GM10266 (cell line): ENCODE measurements at regions not wholly inside any gene's neighbourhood (a gene's known extent, or its start where the extent isn't known, plus 50 kb on each side); places are given as distances from the start of the nearest gene placed in this dataset.

Experiments
- DNase-seq: peaks from one replicate; pipeline ENCODE4 v3.0.0; 2012; ENCODE audit errors: extremely low spot score
- TF ChIP-seq, protein P1 (sequence below): IDR thresholded peaks from 2 replicates; pipeline ENCODE4 v1.5.1; 2012; ENCODE audit warnings: mild to moderate bottlenecking, low read depth; ENCODE audit not compliant: control insufficient read depth, insufficient read depth; ENCODE audit errors: missing control alignments

DNA sequence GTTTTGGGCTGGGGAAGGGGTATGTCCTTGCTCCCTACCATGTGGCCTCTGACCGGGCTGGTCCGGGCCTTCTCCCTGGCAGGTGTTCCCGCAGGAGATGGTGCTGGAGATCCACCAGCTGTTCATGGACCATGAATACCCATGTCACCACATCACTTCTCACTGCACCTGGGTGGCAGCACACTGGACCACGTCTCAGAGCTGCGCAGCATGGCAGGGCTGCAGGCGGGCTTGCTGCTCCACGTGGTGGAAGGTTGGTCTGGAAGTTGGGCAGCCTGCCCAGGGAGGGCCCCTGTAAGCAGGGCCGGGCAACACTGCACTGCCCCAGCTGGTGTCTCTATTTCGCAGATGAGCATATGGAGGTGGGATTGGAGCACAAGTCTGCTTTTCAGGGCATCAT lies 169.5 kb upstream of the ZNF267 start:
- TF ChIP-seq, protein P1, sequence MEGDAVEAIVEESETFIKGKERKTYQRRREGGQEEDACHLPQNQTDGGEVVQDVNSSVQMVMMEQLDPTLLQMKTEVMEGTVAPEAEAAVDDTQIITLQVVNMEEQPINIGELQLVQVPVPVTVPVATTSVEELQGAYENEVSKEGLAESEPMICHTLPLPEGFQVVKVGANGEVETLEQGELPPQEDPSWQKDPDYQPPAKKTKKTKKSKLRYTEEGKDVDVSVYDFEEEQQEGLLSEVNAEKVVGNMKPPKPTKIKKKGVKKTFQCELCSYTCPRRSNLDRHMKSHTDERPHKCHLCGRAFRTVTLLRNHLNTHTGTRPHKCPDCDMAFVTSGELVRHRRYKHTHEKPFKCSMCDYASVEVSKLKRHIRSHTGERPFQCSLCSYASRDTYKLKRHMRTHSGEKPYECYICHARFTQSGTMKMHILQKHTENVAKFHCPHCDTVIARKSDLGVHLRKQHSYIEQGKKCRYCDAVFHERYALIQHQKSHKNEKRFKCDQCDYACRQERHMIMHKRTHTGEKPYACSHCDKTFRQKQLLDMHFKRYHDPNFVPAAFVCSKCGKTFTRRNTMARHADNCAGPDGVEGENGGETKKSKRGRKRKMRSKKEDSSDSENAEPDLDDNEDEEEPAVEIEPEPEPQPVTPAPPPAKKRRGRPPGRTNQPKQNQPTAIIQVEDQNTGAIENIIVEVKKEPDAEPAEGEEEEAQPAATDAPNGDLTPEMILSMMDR = no peak
- DNase-seq = no peak

DNA sequence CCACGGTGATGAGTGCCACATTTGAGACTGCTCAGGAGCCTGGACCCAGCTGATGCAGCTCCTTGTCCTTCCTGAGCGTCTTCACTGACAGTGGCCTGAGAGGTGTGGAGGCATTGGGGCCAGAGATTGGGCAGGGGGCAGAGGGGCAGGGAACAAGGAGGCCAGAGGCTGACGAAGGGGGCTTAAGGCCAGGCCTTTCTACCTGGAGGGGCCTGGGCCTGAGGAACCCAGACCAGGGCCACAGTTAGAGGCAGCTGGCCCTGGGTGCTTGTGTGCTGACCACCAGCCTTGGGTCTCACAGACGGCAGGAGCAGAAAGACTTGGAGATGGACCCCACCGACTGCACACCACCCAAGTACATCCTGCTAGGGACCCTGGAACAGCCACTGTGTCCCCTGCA lies 168.2 kb upstream of the ZNF267 start:
- TF ChIP-seq, protein P1 = no peak
- DNase-seq = no peak

DNA sequence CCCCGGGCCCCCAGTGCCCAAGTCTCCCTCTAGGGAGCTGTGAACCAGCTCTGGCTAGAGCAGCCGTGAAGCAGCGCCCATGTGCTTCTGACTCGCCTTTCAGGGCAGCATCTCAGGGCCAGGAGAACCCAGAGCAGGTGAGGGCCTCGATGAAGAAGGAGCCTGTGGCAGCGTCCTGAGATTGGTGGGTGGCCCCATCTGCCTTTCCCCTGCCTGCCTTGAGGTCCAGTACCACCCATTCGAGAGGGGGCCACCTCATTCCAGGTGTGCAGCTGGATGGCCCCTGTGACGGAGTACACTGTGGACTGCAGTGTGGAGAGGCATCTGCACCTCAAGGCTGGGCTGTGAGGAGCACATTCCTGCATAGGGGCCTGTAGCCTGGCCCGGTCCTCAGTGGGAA lies 167.3 kb upstream of the ZNF267 start:
- TF ChIP-seq, protein P1 = no peak
- no peak for DNase-seq

DNA sequence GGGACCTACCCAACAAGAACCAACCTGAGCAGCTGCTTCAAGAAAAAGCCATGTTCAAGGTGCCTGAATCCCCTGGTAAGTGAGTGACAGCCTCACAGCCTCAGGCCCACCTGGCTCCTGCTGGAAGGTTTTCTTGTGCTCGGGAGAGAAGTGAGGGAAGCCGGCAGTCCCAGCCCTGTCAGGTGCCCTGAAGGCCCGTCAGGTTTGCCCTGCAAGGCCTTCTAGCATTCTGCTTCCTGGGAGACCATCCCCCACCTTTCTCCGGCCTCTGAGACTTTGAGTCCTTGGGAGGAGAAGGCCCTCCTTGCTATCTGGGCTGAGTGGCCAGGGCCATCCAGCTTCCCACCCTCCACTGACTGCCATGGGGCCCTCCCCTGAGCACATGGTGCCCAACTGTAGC lies 166.7 kb upstream of the ZNF267 start:
- TF ChIP-seq, protein P1 = no peak
- DNase-seq = no peak

DNA sequence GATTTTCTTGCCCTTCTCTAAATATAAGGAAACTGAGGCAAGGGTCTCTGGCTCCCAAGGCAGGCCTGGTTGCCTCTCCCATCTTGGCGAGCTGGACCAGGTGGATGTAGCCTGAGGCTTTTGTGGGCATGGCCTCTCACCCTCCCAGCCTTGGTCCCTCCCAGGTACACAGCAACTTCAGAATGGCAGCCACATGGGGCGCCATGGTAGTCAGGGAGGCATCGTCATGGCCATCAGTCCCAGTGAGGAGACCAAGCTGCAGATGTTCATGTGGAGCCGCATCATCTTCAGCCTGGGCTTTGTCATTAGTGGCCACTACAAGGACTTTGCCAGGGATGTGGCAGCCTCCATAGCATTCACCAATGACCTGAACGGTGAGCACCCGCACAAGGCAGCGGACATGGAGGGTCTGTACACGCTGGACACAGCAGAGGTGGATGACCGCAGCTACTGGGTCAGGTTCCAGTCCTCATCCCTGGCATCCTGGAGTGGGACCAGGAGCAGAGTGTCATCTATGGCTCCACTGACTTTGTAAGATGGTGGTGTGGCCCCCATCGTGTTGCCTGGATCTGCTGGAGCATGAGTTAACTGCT lies 165.8 kb upstream of the ZNF267 start:
- TF ChIP-seq, protein P1 = no peak
- DNase-seq = no peak

DNA sequence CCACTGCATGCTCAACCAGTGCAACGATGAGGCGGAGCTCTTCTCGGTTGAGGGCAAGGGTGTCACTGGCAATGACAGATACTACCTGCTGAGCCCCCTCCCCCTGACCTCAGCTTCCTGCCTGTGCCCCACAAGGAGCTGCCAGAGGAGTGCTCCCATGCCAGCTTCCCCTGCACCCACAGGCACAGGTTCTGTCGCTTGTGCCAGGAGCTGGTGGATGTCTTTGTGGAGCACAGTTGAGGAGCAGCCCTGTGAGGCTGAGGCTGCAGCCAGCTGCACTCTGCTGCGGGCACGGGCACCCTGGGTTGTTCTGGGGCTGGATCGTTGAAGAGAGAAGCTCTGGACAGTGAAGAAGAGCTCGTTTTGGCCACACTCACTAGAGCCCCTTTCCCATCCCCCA lies 165.3 kb upstream of the ZNF267 start:
- TF ChIP-seq, protein P1 = no peak
- no peak for DNase-seq

DNA sequence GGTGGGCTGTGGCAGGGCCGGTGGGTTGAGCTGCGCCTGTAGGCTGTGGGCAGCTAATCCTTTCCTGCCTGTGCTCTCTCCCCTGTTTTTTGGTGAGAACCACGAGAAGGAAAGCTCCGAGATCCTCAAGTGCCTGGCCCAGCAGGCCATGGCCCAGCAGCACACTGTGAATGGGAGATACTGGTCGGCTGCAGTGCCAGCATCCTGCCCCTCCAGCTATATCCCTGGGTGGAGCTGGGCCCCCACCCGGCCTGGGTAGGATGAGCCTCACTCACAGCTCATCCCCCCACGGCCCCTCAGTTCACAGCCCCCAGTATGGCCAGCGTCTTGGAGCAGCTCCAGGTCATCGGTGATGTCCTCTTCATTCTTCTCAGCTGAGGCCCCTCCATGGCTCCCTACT lies 164.4 kb upstream of the ZNF267 start:
- TF ChIP-seq, protein P1 = no peak
- no peak for DNase-seq
